NT2/D1 (cell line): ENCODE measurements at regions not wholly inside any gene's neighbourhood (a gene's known extent, or its start where the extent isn't known, plus 50 kb on each side); places are given as distances from the start of the nearest gene placed in this dataset.

Source experiments
- SUZ12 ChIP-seq: IDR thresholded peaks from 2 replicates; pipeline ENCODE4 v1.6.1; 2011; ENCODE audit not compliant: insufficient read length, insufficient read depth; ENCODE audit errors: extremely low read depth
- ZNF274 ChIP-seq: IDR thresholded peaks from 2 replicates; pipeline ENCODE4 v1.6.1; 2011; ENCODE audit warnings: mild to moderate bottlenecking, low read depth, low read length

- no peak for TF ChIP-seq ZNF274
- no peak for TF ChIP-seq SUZ12
Observed at GRCh38 chrX:10099411-10099810, 57.4 kb upstream of the CLCN4 start.
